T-cell (primary cell): ENCODE measurements at regions not wholly inside any gene's neighbourhood (a gene's known extent, or its start where the extent isn't known, plus 50 kb on each side); places are given as distances from the start of the nearest gene placed in this dataset.

Experiments
- ATAC-seq, 4 experiments: fragments of 200-7000 bp in 3 of 4; fragments of 150-1000 bp in 1 of 4; cut with Tn5 transposase; replicated peaks in 1 of 4; 1 replicate in 3 of 4; 2 replicates in 1 of 4; pipeline ENCODE4 v1.10.0; 2021; ENCODE audit warnings: moderate library complexity in 3 of 4, mild to moderate bottlenecking in 2 of 4, moderate number of reproducible peaks in 1 of 4
- CTCF ChIA-PET, 2 donors: fragments of 300-600 bp; sonication (Branson Sonifier 250); formaldehyde crosslinking; loops; one replicate each; lab custom pipeline; 2022; ENCODE audit warnings: antibody characterized with exemption in 2 of 2; lab: Charles Lee
- POLR2A ChIA-PET, 2 donors: fragments of 300-600 bp; sonication (Branson Sonifier 250); formaldehyde crosslinking; loops; one replicate each; lab custom pipeline; 2022; ENCODE audit warnings: antibody characterized with exemption in 2 of 2; lab: Charles Lee
- DNase-seq, 35 experiments: peaks; one replicate each; pipeline versions ENCODE4 v3.0.0 to v3.0.0-alpha.2; 2013 to 2023
- H3K27ac ChIP-seq: one replicate; pipeline ENCODE4 v1.5.1; 2013; ENCODE audit warnings: low read length
- H3K27me3 ChIP-seq, 2 experiments: replicated peaks in 1 of 2; 1 replicate in 1 of 2; 2 replicates in 1 of 2; pipeline versions ENCODE4 v1.6.1 to v1.7.0; 2013; ENCODE audit warnings: low read length in 1 of 2, mixed read lengths in 1 of 2; ENCODE audit not compliant: control insufficient read depth in 2 of 2, insufficient read depth in 2 of 2; ENCODE audit errors: extremely low read depth in 1 of 2
- H3K36me3 ChIP-seq, 2 donors: 1 replicate in 1 of 2; 2 replicates in 1 of 2; pipeline versions ENCODE4 v1.6.1 to v1.7.0; 2013; ENCODE audit warnings: low read length in 1 of 2; ENCODE audit not compliant: control insufficient read depth in 2 of 2, insufficient read depth in 1 of 2; ENCODE audit errors: extremely low read depth in 1 of 2
- H3K4me1 ChIP-seq, 2 experiments: 1 replicate in 1 of 2; 2 replicates in 1 of 2; pipeline versions ENCODE4 v1.6.1 to v1.7.0; 2013; ENCODE audit warnings: low read length in 2 of 2, mixed read lengths in 1 of 2; ENCODE audit not compliant: insufficient read depth in 2 of 2, control insufficient read depth in 1 of 2; ENCODE audit errors: extremely low read depth in 1 of 2
- H3K4me3 ChIP-seq, 2 donors: 1 replicate in 1 of 2; 2 replicates in 1 of 2; pipeline versions ENCODE4 v1.5.1 to v1.7.0; 2013; ENCODE audit warnings: mild to moderate bottlenecking in 2 of 2, low read length in 1 of 2, moderate library complexity in 1 of 2; ENCODE audit not compliant: control insufficient read depth in 1 of 2; ENCODE audit errors: extremely low read depth in 1 of 2
- H3K9me3 ChIP-seq: 2 replicates; pipeline ENCODE4 v1.7.0; 2013
- H3K27ac Mint-ChIP-seq, 2 donors: one replicate each; pipeline ENCODE4 v1.8.0; 2020 to 2021; ENCODE audit warnings: mild to moderate bottlenecking in 2 of 2, mixed read lengths in 2 of 2
- H3K27me3 Mint-ChIP-seq, 2 donors: one replicate each; pipeline ENCODE4 v1.8.0; 2021 to 2022; ENCODE audit warnings: mixed read lengths in 2 of 2
- H3K36me3 Mint-ChIP-seq: one replicate; pipeline ENCODE4 v1.8.0; 2021; ENCODE audit warnings: mixed read lengths
- H3K4me1 Mint-ChIP-seq, 3 donors: one replicate each; pipeline ENCODE4 v1.8.0; 2020 to 2022; ENCODE audit warnings: mixed read lengths in 3 of 3, mild to moderate bottlenecking in 1 of 3
- H3K4me3 Mint-ChIP-seq, 3 donors: one replicate each; pipeline ENCODE4 v1.8.0; 2020 to 2022; ENCODE audit warnings: mild to moderate bottlenecking in 3 of 3, mixed read lengths in 3 of 3, moderate library complexity in 3 of 3
- H3K9me3 Mint-ChIP-seq, 3 donors: one replicate each; pipeline ENCODE4 v1.8.0; 2020 to 2022; ENCODE audit warnings: mixed read lengths in 3 of 3
- WGBS: methylation state at CpG from one replicate; pipeline ENCODE4 v1.1.5; 2013; ENCODE audit warnings: missing lambda C conversion rate; ENCODE audit not compliant: insufficient coverage; 5-methylcytosine and 5-hydroxymethylcytosine counted together

- Mint-ChIP-seq H3K36me3 (no peaks in the 10 kb centered on the region), H3K4me3 (no peak overlapping the region), H3K27me3 (no peaks in the 10 kb centered on the region), H3K4me1 (no peaks in the 10 kb centered on the region), H3K27ac (no peak overlapping the region), H3K9me3 (peaks cover 0 to 14% (median 4%) of the 10 kb centered on the region in 3 donors)
- WGBS, result no CpG with 5 or more reads among the region's 1 CpG
- ATAC-seq (no peak), DNase-seq (no peak)
- Histone ChIP-seq H3K27ac (no peak overlapping the region), H3K9me3 (no peaks in the 10 kb centered on the region), H3K4me1 (no peaks in the 10 kb centered on the region), H3K36me3 (no peaks in the 10 kb centered on the region), H3K4me3 (no peak overlapping the region), H3K27me3 (no peaks in the 10 kb centered on the region)
- ChIA-PET CTCF (no interaction called here), POLR2A (no interaction called here)
These were observed 771.5 kb upstream of the ADGRL2 start for GRCh38 chr1:81029266-81029665.

GRCh38 chr1:81023187-81023724, 777.5 kb upstream of the ADGRL2 start:
- 93% methylated on average over 3 of the region's 5 CpGs for WGBS
- Mint-ChIP-seq H3K9me3 (peaks cover 1 to 13% (median 10%) of the 10 kb centered on the region in 3 donors), H3K4me1 (no peaks in the 10 kb centered on the region), H3K27me3 (no peaks in the 10 kb centered on the region), H3K36me3 (no peaks in the 10 kb centered on the region), H3K27ac (no peak overlapping the region), H3K4me3 (no peak overlapping the region)
- H3K9me3 ChIP-seq, result no peaks in the 10 kb centered on the region
- no peak overlapping the region for H3K27ac ChIP-seq
- DNase-seq, result no peak
- ATAC-seq, result no peak
- no peak overlapping the region for H3K4me3 ChIP-seq
- no peaks in the 10 kb centered on the region for H3K4me1 ChIP-seq
- H3K36me3 ChIP-seq, result no peaks in the 10 kb centered on the region
- CTCF ChIA-PET, result no interaction called here
- POLR2A ChIA-PET, result no interaction called here
- no peaks in the 10 kb centered on the region for H3K27me3 ChIP-seq

GRCh38 chr1:81021134-81021533, 779.6 kb upstream of the ADGRL2 start:
- H3K9me3 Mint-ChIP-seq, result peaks cover 1 to 13% (median 5%) of the 10 kb centered on the region in 3 donors
- H3K4me1 ChIP-seq, result no peaks in the 10 kb centered on the region
- H3K4me1 Mint-ChIP-seq, result no peaks in the 10 kb centered on the region
- POLR2A ChIA-PET, result no interaction called here
- H3K36me3 Mint-ChIP-seq, result no peaks in the 10 kb centered on the region
- CTCF ChIA-PET, result no interaction called here
- H3K4me3 Mint-ChIP-seq, result no peak overlapping the region
- H3K36me3 ChIP-seq, result no peaks in the 10 kb centered on the region
- no peaks in the 10 kb centered on the region for H3K9me3 ChIP-seq
- no peak overlapping the region for H3K27ac Mint-ChIP-seq
- H3K27ac ChIP-seq, result no peak overlapping the region
- ATAC-seq (no peak), DNase-seq (no peak)
- no peaks in the 10 kb centered on the region for H3K27me3 ChIP-seq
- no peaks in the 10 kb centered on the region for H3K27me3 Mint-ChIP-seq
- no peak overlapping the region for H3K4me3 ChIP-seq
- WGBS, result no CpG with 5 or more reads among the region's 1 CpG

- Mint-ChIP-seq H3K27me3 (no peaks in the 10 kb centered on the region), H3K4me3 (no peak overlapping the region), H3K36me3 (no peaks in the 10 kb centered on the region), H3K4me1 (no peaks in the 10 kb centered on the region), H3K9me3 (peaks cover 0 to 13% (median 0%) of the 10 kb centered on the region in 3 donors), H3K27ac (no peak overlapping the region)
- POLR2A ChIA-PET, result no interaction called here
- no peaks in the 10 kb centered on the region for H3K9me3 ChIP-seq
- H3K27me3 ChIP-seq, result no peaks in the 10 kb centered on the region
- ATAC-seq (no peak), DNase-seq (no peak)
- CTCF ChIA-PET, result no interaction called here
- H3K36me3 ChIP-seq, result no peaks in the 10 kb centered on the region
- no peak overlapping the region for H3K27ac ChIP-seq
- H3K4me3 ChIP-seq, result no peak overlapping the region
- WGBS, result no CpG with 5 or more reads among the region's 1 CpG
- no peaks in the 10 kb centered on the region for H3K4me1 ChIP-seq
These were observed 780.2 kb upstream of the ADGRL2 start for GRCh38 chr1:81020506-81020905.

GRCh38 chr1:81010126-81010525, 790.6 kb upstream of the ADGRL2 start:
- no peak overlapping the region for H3K4me3 ChIP-seq
- ChIA-PET CTCF (no interaction called here), POLR2A (no interaction called here)
- no peak overlapping the region for H3K4me3 Mint-ChIP-seq
- no peaks in the 10 kb centered on the region for H3K27me3 ChIP-seq
- ATAC-seq (no peak), DNase-seq (no peak)
- no peaks in the 10 kb centered on the region for H3K36me3 ChIP-seq
- WGBS, result 65% methylated on average over 3 of the region's 3 CpGs
- no peaks in the 10 kb centered on the region for H3K4me1 Mint-ChIP-seq
- H3K9me3 Mint-ChIP-seq, result peaks cover 0 to 16% (median 10%) of the 10 kb centered on the region in 3 donors
- no peak overlapping the region for H3K27ac Mint-ChIP-seq
- H3K36me3 Mint-ChIP-seq, result no peaks in the 10 kb centered on the region
- H3K9me3 ChIP-seq, result no peaks in the 10 kb centered on the region
- H3K27me3 Mint-ChIP-seq, result no peaks in the 10 kb centered on the region
- H3K27ac ChIP-seq, result no peak overlapping the region
- H3K4me1 ChIP-seq, result no peaks in the 10 kb centered on the region

- Mint-ChIP-seq H3K27ac (no peak overlapping the region), H3K27me3 (no peaks in the 10 kb centered on the region), H3K9me3 (peaks cover 0 to 20% (median 11%) of the 10 kb centered on the region in 3 donors), H3K4me3 (no peak overlapping the region), H3K36me3 (no peaks in the 10 kb centered on the region), H3K4me1 (no peaks in the 10 kb centered on the region)
- H3K4me1 ChIP-seq, result no peaks in the 10 kb centered on the region
- H3K4me3 ChIP-seq, result no peak overlapping the region
- no peaks in the 10 kb centered on the region for H3K36me3 ChIP-seq
- ATAC-seq, result no peak
- H3K27ac ChIP-seq, result no peak overlapping the region
- POLR2A ChIA-PET, result no interaction called here
- no peak for DNase-seq
- CTCF ChIA-PET, result interaction anchor here in 1 of 2 donors (0.6 kb wide), 1 partner anchor 18 kb away, joined by 4 read pairs; no protein-coding TSS in a partner anchor
- H3K27me3 ChIP-seq, result no peaks in the 10 kb centered on the region
- no peaks in the 10 kb centered on the region for H3K9me3 ChIP-seq
- WGBS, result no CpG with 5 or more reads among the region's 2 CpGs
These were observed 792.4 kb upstream of the ADGRL2 start for GRCh38 chr1:81008293-81008692.

- Mint-ChIP-seq H3K36me3 (no peaks in the 10 kb centered on the region), H3K27me3 (no peaks in the 10 kb centered on the region)
- WGBS, result 0% methylated on average over 1 of the region's 3 CpGs
These were observed 793.7 kb upstream of the ADGRL2 start for GRCh38 chr1:81007024-81007423.

More at GRCh38 chr1:81007024-81007423, 793.7 kb upstream of the ADGRL2 start:
- Mint-ChIP-seq H3K4me3 (no peak overlapping the region), H3K27ac (no peak overlapping the region), H3K9me3 (peaks cover 3 to 24% (median 11%) of the 10 kb centered on the region in 3 donors), H3K4me1 (no peaks in the 10 kb centered on the region)
- H3K27ac ChIP-seq, result no peak overlapping the region
- CTCF ChIA-PET, result interaction anchor here in 1 of 2 donors (0.7 kb wide), 1 partner anchor 448 kb away, joined by 3 read pairs; no protein-coding TSS in a partner anchor
- H3K4me1 ChIP-seq, result no peaks in the 10 kb centered on the region
- POLR2A ChIA-PET, result interaction anchor here (0.6 to 1.0 kb wide), 2 partner anchors 9 to 161 kb away, joined by 3 to 7 read pairs; no protein-coding TSS in a partner anchor
- H3K27me3 ChIP-seq, result no peaks in the 10 kb centered on the region
- ATAC-seq (no peak), DNase-seq (no peak)
- no peak overlapping the region for H3K4me3 ChIP-seq
- H3K9me3 ChIP-seq, result no peaks in the 10 kb centered on the region
- H3K36me3 ChIP-seq, result no peaks in the 10 kb centered on the region
